ENCODE measurements at regions not wholly inside any gene's neighbourhood (a gene's known extent, or its start where the extent isn't known, plus 50 kb on each side); places are given as distances from the start of the nearest gene placed in this dataset.

GRCh38 chr6:40205801-40206200, 271.5 kb upstream of the MOCS1 start:
- TF ChIP-seq CTCF (IDR thresholded peaks at IDR 0.05; ENCODE audit: low read length): no peak
- TF ChIP-seq EZH2 (IDR thresholded peaks at IDR 0.05; ENCODE audit: borderline replicate concordance, low read length): no peak

Measured in OCI-LY1 (cell line).